Small intestine (tissue), 7 donors: ENCODE measurements at regions not wholly inside any gene's neighbourhood (a gene's known extent, or its start where the extent isn't known, plus 50 kb on each side); places are given as distances from the start of the nearest gene placed in this dataset.

Experiments
- DNase-seq, 2 donors: peaks; one replicate each; pipeline versions ENCODE4 v3.0.0 to v3.0.0-alpha.2; 2013
- FAIRE-seq: peaks from 2 replicates; lab custom pipeline; 2012; peaks lifted over from hg19 to GRCh38; lab: Jason Lieb, UNC
- H3K27ac ChIP-seq, 3 donors: one replicate each; pipeline ENCODE4 v1.5.1; 2013; ENCODE audit warnings: low read length in 2 of 3, mild to moderate bottlenecking in 2 of 3, control low read depth in 1 of 3, inconsistent platforms in 1 of 3, low read depth in 1 of 3, moderate library complexity in 1 of 3
- H3K27me3 ChIP-seq, 3 donors: one replicate each; pipeline ENCODE4 v1.6.1; 2013; ENCODE audit warnings: low read length in 3 of 3, inconsistent platforms in 1 of 3; ENCODE audit not compliant: control insufficient read depth in 3 of 3, insufficient read depth in 3 of 3
- H3K36me3 ChIP-seq, 3 donors: one replicate each; pipeline ENCODE4 v1.6.1; 2013; ENCODE audit warnings: low read length in 3 of 3, inconsistent platforms in 1 of 3, low read depth in 1 of 3, mild to moderate bottlenecking in 1 of 3, moderate library complexity in 1 of 3; ENCODE audit not compliant: control insufficient read depth in 3 of 3, insufficient read depth in 2 of 3
- H3K4me1 ChIP-seq, 3 donors: one replicate each; pipeline ENCODE4 v1.6.1; 2013; ENCODE audit warnings: low read length in 2 of 3, inconsistent platforms in 1 of 3, low read depth in 1 of 3, mild to moderate bottlenecking in 1 of 3, moderate library complexity in 1 of 3; ENCODE audit not compliant: control insufficient read depth in 3 of 3, insufficient read depth in 2 of 3
- H3K4me3 ChIP-seq, 3 donors: one replicate each; pipeline ENCODE4 v1.5.1; 2013; ENCODE audit warnings: low read length in 3 of 3, control low read depth in 1 of 3, inconsistent platforms in 1 of 3, low read depth in 1 of 3, mild to moderate bottlenecking in 1 of 3, moderate library complexity in 1 of 3
- H3K9me3 ChIP-seq, 2 donors: one replicate each; pipeline ENCODE4 v1.6.1; 2013; ENCODE audit warnings: low read depth in 1 of 2, low read length in 1 of 2; ENCODE audit not compliant: control insufficient read depth in 2 of 2, insufficient read depth in 1 of 2
- WGBS, 3 donors: extraction: QIAGEN DNeasy Blood & Tissue Kit; methylation state at CpG; one replicate each; pipeline ENCODE4 v1.1.7; 2013; 5-methylcytosine and 5-hydroxymethylcytosine counted together
- donor health status: healthy with polysubstance abuse.
- donor health status: control.
- donor health status: control.
- donor health status: Bipolar disorder and iron deficiency.
- donor health status: healthy.

- DNase-seq (no peak), FAIRE-seq (no peak)
- Histone ChIP-seq H3K4me1 (no peaks in the 10 kb centered on the region), H3K4me3 (no peak overlapping the region), H3K9me3 (no peaks in the 10 kb centered on the region), H3K36me3 (no peaks in the 10 kb centered on the region), H3K27ac (no peak overlapping the region), H3K27me3 (no peaks in the 10 kb centered on the region)
- WGBS, 3 donors, result 86 to 87% (median 87%) methylated on average over 2 of the region's 2 CpGs
These were observed 218.9 kb upstream of the SLITRK5 start for GRCh38 chr13:87452281-87452680.

GRCh38 chr13:87453244-87453643 lies 217.9 kb upstream of the SLITRK5 start:
- 24 to 42% (median 35%) methylated on average over 1 of the region's 1 CpG for WGBS, 3 donors
- no peak for FAIRE-seq
- H3K4me3 ChIP-seq, result no peak overlapping the region

GRCh38 chr13:87459419-87459818 lies 211.8 kb upstream of the SLITRK5 start:
- Histone ChIP-seq H3K4me1 (no peaks in the 10 kb centered on the region), H3K9me3 (no peaks in the 10 kb centered on the region), H3K36me3 (no peaks in the 10 kb centered on the region), H3K27me3 (no peaks in the 10 kb centered on the region), H3K4me3 (no peak overlapping the region), H3K27ac (no peak overlapping the region)
- no peak for FAIRE-seq
- WGBS, 3 donors, result 53 to 78% (median 56%) methylated on average over 1 of the region's 1 CpG
- DNase-seq, result no peak

More at GRCh38 chr13:87453244-87453643, 217.9 kb upstream of the SLITRK5 start:
- Histone ChIP-seq H3K36me3 (no peaks in the 10 kb centered on the region), H3K4me1 (no peaks in the 10 kb centered on the region), H3K9me3 (no peaks in the 10 kb centered on the region), H3K27me3 (no peaks in the 10 kb centered on the region), H3K27ac (no peak overlapping the region)
- DNase-seq, result no peak

- H3K4me3 ChIP-seq, result no peak overlapping the region
- no peaks in the 10 kb centered on the region for H3K36me3 ChIP-seq
- no peak overlapping the region for H3K27ac ChIP-seq
- WGBS, 3 donors, result 58 to 68% (median 65%) methylated on average over 2 of the region's 2 CpGs
- H3K9me3 ChIP-seq, result no peaks in the 10 kb centered on the region
- DNase-seq (no peak), FAIRE-seq (no peak)
- H3K4me1 ChIP-seq, result no peaks in the 10 kb centered on the region
- H3K27me3 ChIP-seq, result no peaks in the 10 kb centered on the region
These were observed 173.7 kb upstream of the SLITRK5 start for GRCh38 chr13:87497426-87497825.

- no peaks in the 10 kb centered on the region for H3K27me3 ChIP-seq
- no peaks in the 10 kb centered on the region for H3K4me1 ChIP-seq
- H3K36me3 ChIP-seq, result no peaks in the 10 kb centered on the region
- no peak for DNase-seq
- H3K27ac ChIP-seq, result no peak overlapping the region
- FAIRE-seq, result no peak
- 35 to 50% (median 43%) methylated on average over 2 of the region's 2 CpGs for WGBS, 3 donors
- no peaks in the 10 kb centered on the region for H3K9me3 ChIP-seq
- no peak overlapping the region for H3K4me3 ChIP-seq
These were observed 172.5 kb upstream of the SLITRK5 start for GRCh38 chr13:87498681-87499080.

- H3K27me3 ChIP-seq, result no peaks in the 10 kb centered on the region
- DNase-seq (no peak), FAIRE-seq (no peak)
- WGBS, 3 donors, result 69 to 80% (median 73%) methylated on average over 3 of the region's 3 CpGs
- no peaks in the 10 kb centered on the region for H3K4me1 ChIP-seq
- no peak overlapping the region for H3K27ac ChIP-seq
- no peak overlapping the region for H3K4me3 ChIP-seq
- no peaks in the 10 kb centered on the region for H3K36me3 ChIP-seq
- H3K9me3 ChIP-seq, result peaks cover 0 to 7% of the 10 kb centered on the region in 2 donors
These were observed 146.4 kb upstream of the SLITRK5 start for GRCh38 chr13:87524775-87525174.

- Histone ChIP-seq H3K4me3 (no peak overlapping the region), H3K27me3 (no peaks in the 10 kb centered on the region), H3K36me3 (no peaks in the 10 kb centered on the region), H3K4me1 (no peaks in the 10 kb centered on the region), H3K27ac (no peak overlapping the region), H3K9me3 (no peaks in the 10 kb centered on the region)
- FAIRE-seq (no peak), DNase-seq (no peak)
These were observed 137.4 kb upstream of the SLITRK5 start for GRCh38 chr13:87533776-87534175.

GRCh38 chr13:87535911-87536310 lies 135.3 kb upstream of the SLITRK5 start:
- Histone ChIP-seq H3K4me1 (no peaks in the 10 kb centered on the region), H3K27me3 (no peaks in the 10 kb centered on the region), H3K36me3 (no peaks in the 10 kb centered on the region), H3K9me3 (no peaks in the 10 kb centered on the region), H3K4me3 (no peak overlapping the region), H3K27ac (no peak overlapping the region)
- WGBS, 3 donors, result 85 to 96% (median 88%) methylated on average over 1 of the region's 1 CpG
- FAIRE-seq (no peak), DNase-seq (no peak)

- H3K27me3 ChIP-seq, result no peaks in the 10 kb centered on the region
- no peak overlapping the region for H3K4me3 ChIP-seq
- no peaks in the 10 kb centered on the region for H3K9me3 ChIP-seq
- H3K36me3 ChIP-seq, result no peaks in the 10 kb centered on the region
- FAIRE-seq, result no peak
- no peak overlapping the region for H3K27ac ChIP-seq
- DNase-seq, result no peak
- no peaks in the 10 kb centered on the region for H3K4me1 ChIP-seq
- WGBS, 3 donors, result 77 to 78% (median 78%) methylated on average over 2 of the region's 2 CpGs
These were observed 134.7 kb upstream of the SLITRK5 start for GRCh38 chr13:87536499-87536898.
